ENCODE measurements at regions not wholly inside any gene's neighbourhood (a gene's known extent, or its start where the extent isn't known, plus 50 kb on each side); places are given as distances from the start of the nearest gene placed in this dataset.

- Histone ChIP-seq H2AFZ (no peak overlapping the region), H3K4me1 (ENCODE audit: insufficient read depth) (no peaks in the 10 kb centered on the region), H3K79me2 (no peaks in the 10 kb centered on the region), H3K9me2 (replicated peaks; ENCODE audit: insufficient read depth) (no peaks in the 10 kb centered on the region), H3K4me3 (no peak overlapping the region), H3K4me2 (no peak overlapping the region), H3K27ac (no peak overlapping the region), H3K27me3 (peaks cover 13% of the 10 kb centered on the region), H3K36me3 (replicated peaks; ENCODE audit: insufficient read depth, low read depth) (no peaks in the 10 kb centered on the region), H3K9me3 (ENCODE audit: low read depth) (no peaks in the 10 kb centered on the region), H4K20me1 (ENCODE audit: insufficient read depth, poor library complexity, severe bottlenecking) (no peaks in the 10 kb centered on the region)
- DNase-seq (ENCODE audit: low spot score): no peak
- 88% methylated on average over 3 of the region's 3 CpGs for WGBS (ENCODE audit: low lambda C conversion rate, missing lambda C conversion rate)
- no peak for TF ChIP-seq EZH2phosphoT487 (IDR thresholded peaks at IDR 0.05; ENCODE audit: low read depth, severe bottlenecking, unreplicated experiment)
- no peak for TF ChIP-seq CTCF (IDR thresholded peaks at IDR 0.05; ENCODE audit: poor library complexity)
- no peak for TF ChIP-seq EZH2 (IDR thresholded peaks at IDR 0.05; ENCODE audit: borderline replicate concordance)
Measured at GRCh38 chr13:31862828-31863227, 123.5 kb downstream of the RXFP2 start.

GRCh38 chr13:31864307-31864706 lies 125.0 kb downstream of the RXFP2 start:
- Histone ChIP-seq H2AFZ (no peak overlapping the region), H4K20me1 (ENCODE audit: insufficient read depth, poor library complexity, severe bottlenecking) (no peaks in the 10 kb centered on the region), H3K9me2 (replicated peaks; ENCODE audit: insufficient read depth) (no peaks in the 10 kb centered on the region), H3K9me3 (ENCODE audit: low read depth) (no peaks in the 10 kb centered on the region), H3K79me2 (no peaks in the 10 kb centered on the region), H3K4me1 (ENCODE audit: insufficient read depth) (no peaks in the 10 kb centered on the region), H3K27ac (no peak overlapping the region), H3K36me3 (replicated peaks; ENCODE audit: insufficient read depth, low read depth) (no peaks in the 10 kb centered on the region), H3K4me3 (no peak overlapping the region), H3K4me2 (no peak overlapping the region), H3K27me3 (peaks cover 8% of the 10 kb centered on the region)
- no peak for DNase-seq (ENCODE audit: low spot score)
- TF ChIP-seq EZH2 (IDR thresholded peaks at IDR 0.05; ENCODE audit: borderline replicate concordance): no peak
- TF ChIP-seq CTCF (IDR thresholded peaks at IDR 0.05; ENCODE audit: poor library complexity): no peak
- TF ChIP-seq EZH2phosphoT487 (IDR thresholded peaks at IDR 0.05; ENCODE audit: low read depth, severe bottlenecking, unreplicated experiment): no peak
- WGBS (ENCODE audit: low lambda C conversion rate, missing lambda C conversion rate): 84% methylated on average over 2 of the region's 2 CpGs

- no peaks in the 10 kb centered on the region for H3K9me2 ChIP-seq (replicated peaks; ENCODE audit: insufficient read depth)
- H3K36me3 ChIP-seq (replicated peaks; ENCODE audit: insufficient read depth, low read depth): no peaks in the 10 kb centered on the region
- H3K27me3 ChIP-seq: peaks cover under 1% of the 10 kb centered on the region
- no peaks in the 10 kb centered on the region for H4K20me1 ChIP-seq (ENCODE audit: insufficient read depth, poor library complexity, severe bottlenecking)
- H3K9me3 ChIP-seq (ENCODE audit: low read depth): no peaks in the 10 kb centered on the region
- H3K27ac ChIP-seq: no peak overlapping the region
- no peak for TF ChIP-seq EZH2 (IDR thresholded peaks at IDR 0.05; ENCODE audit: borderline replicate concordance)
- TF ChIP-seq EZH2phosphoT487 (IDR thresholded peaks at IDR 0.05; ENCODE audit: low read depth, severe bottlenecking, unreplicated experiment): no peak
- TF ChIP-seq CTCF (IDR thresholded peaks at IDR 0.05; ENCODE audit: poor library complexity): no peak
- H3K4me1 ChIP-seq (ENCODE audit: insufficient read depth): no peaks in the 10 kb centered on the region
- H3K4me3 ChIP-seq: no peak overlapping the region
- no peak overlapping the region for H2AFZ ChIP-seq
- H3K4me2 ChIP-seq: no peak overlapping the region
- no peak for DNase-seq (ENCODE audit: low spot score)
- H3K79me2 ChIP-seq: no peaks in the 10 kb centered on the region
Measured at GRCh38 chr13:31866099-31866498, 126.8 kb downstream of the RXFP2 start.

GRCh38 chr13:31867709-31868108 lies 128.4 kb downstream of the RXFP2 start:
- H3K9me2 ChIP-seq (replicated peaks; ENCODE audit: insufficient read depth): no peaks in the 10 kb centered on the region
- H3K27ac ChIP-seq: no peak overlapping the region
- no peak overlapping the region for H3K4me2 ChIP-seq
- no peak for DNase-seq (ENCODE audit: low spot score)
- H3K36me3 ChIP-seq (replicated peaks; ENCODE audit: insufficient read depth, low read depth): no peaks in the 10 kb centered on the region
- no peaks in the 10 kb centered on the region for H3K9me3 ChIP-seq (ENCODE audit: low read depth)
- TF ChIP-seq EZH2phosphoT487 (IDR thresholded peaks at IDR 0.05; ENCODE audit: low read depth, severe bottlenecking, unreplicated experiment) (no peak), EZH2 (IDR thresholded peaks at IDR 0.05; ENCODE audit: borderline replicate concordance) (no peak), CTCF (IDR thresholded peaks at IDR 0.05; ENCODE audit: poor library complexity) (no peak)
- H3K79me2 ChIP-seq: no peaks in the 10 kb centered on the region
- no peaks in the 10 kb centered on the region for H3K4me1 ChIP-seq (ENCODE audit: insufficient read depth)
- no peak overlapping the region for H2AFZ ChIP-seq
- H3K4me3 ChIP-seq: no peak overlapping the region
- no peaks in the 10 kb centered on the region for H4K20me1 ChIP-seq (ENCODE audit: insufficient read depth, poor library complexity, severe bottlenecking)
- no peaks in the 10 kb centered on the region for H3K27me3 ChIP-seq

All from hepatocyte (in vitro differentiated cells).